Stomach smooth muscle (tissue), 2 donors: ENCODE measurements at regions not wholly inside any gene's neighbourhood (a gene's known extent, or its start where the extent isn't known, plus 50 kb on each side); places are given as distances from the start of the nearest gene placed in this dataset.
"Not testable (repeated sequence)": the region's sequence is repeated elsewhere in the genome, so short reads cannot be mapped to it uniquely, and the experiment has no call there.

ENCODE experiments used
- H3K27ac ChIP-seq: one replicate; pipeline ENCODE4 v1.7.0; 2013; ENCODE audit warnings: mild to moderate bottlenecking, low read length, inconsistent platforms
- H3K27me3 ChIP-seq, 2 donors: one replicate each; pipeline ENCODE4 v1.7.0; 2013; ENCODE audit warnings: low read length in 2 of 2; ENCODE audit not compliant: insufficient read depth in 2 of 2, control insufficient read depth in 1 of 2
- H3K36me3 ChIP-seq, 2 donors: one replicate each; pipeline ENCODE4 v1.7.0; 2013; ENCODE audit warnings: low read length in 2 of 2; ENCODE audit not compliant: control insufficient read depth in 2 of 2, insufficient read depth in 2 of 2
- H3K4me1 ChIP-seq: one replicate; pipeline ENCODE4 v1.7.0; 2013; ENCODE audit warnings: low read length; ENCODE audit not compliant: control insufficient read depth, insufficient read depth
- H3K4me3 ChIP-seq, 2 donors: one replicate each; pipeline ENCODE4 v1.7.0; 2013; ENCODE audit warnings: low read length in 2 of 2
- H3K9ac ChIP-seq, 2 donors: one replicate each; pipeline ENCODE4 v1.7.0; 2013; ENCODE audit warnings: low read length in 2 of 2, mild to moderate bottlenecking in 1 of 2
- H3K9me3 ChIP-seq, 2 donors: one replicate each; pipeline ENCODE4 v1.7.0; 2013; ENCODE audit warnings: low read length in 2 of 2; ENCODE audit not compliant: control insufficient read depth in 2 of 2
- donor health status: healthy.
- donor health status: Pancreatic carcinoma.

DNA sequence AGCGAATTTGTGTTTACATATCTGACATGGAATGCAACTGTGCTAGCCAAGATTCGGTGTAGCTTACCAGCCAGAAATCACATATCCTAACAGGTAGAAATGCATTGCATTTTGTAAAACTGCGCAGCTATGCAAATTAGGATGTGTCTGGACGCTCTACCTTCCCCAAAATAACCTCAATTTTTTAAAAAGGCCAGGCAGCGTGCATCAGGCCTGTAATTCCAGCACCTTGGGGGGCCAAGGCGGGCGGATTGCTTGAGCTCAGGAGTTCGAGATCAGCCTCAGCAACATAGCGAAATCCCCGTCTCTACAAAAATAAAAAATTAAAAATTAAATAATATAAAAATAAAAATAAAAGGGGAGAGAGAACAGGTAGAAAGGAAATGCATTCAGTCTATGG, 305.0 kb downstream of the TYW1 start:
- peak overlapping the region; percentile 87 to 95 for H3K9ac ChIP-seq
- H3K36me3 ChIP-seq, result peaks cover 0 to 4% of the 10 kb centered on the region in 2 donors
- H3K4me1 ChIP-seq, result peaks cover 5% of the 10 kb centered on the region
- peak overlapping the region; percentile 90 to 93 for H3K4me3 ChIP-seq
- H3K9me3 ChIP-seq, result no peaks in the 10 kb centered on the region
- H3K27me3 ChIP-seq, result no peaks in the 10 kb centered on the region
- peak overlapping the region; percentile 85 for H3K27ac ChIP-seq

DNA sequence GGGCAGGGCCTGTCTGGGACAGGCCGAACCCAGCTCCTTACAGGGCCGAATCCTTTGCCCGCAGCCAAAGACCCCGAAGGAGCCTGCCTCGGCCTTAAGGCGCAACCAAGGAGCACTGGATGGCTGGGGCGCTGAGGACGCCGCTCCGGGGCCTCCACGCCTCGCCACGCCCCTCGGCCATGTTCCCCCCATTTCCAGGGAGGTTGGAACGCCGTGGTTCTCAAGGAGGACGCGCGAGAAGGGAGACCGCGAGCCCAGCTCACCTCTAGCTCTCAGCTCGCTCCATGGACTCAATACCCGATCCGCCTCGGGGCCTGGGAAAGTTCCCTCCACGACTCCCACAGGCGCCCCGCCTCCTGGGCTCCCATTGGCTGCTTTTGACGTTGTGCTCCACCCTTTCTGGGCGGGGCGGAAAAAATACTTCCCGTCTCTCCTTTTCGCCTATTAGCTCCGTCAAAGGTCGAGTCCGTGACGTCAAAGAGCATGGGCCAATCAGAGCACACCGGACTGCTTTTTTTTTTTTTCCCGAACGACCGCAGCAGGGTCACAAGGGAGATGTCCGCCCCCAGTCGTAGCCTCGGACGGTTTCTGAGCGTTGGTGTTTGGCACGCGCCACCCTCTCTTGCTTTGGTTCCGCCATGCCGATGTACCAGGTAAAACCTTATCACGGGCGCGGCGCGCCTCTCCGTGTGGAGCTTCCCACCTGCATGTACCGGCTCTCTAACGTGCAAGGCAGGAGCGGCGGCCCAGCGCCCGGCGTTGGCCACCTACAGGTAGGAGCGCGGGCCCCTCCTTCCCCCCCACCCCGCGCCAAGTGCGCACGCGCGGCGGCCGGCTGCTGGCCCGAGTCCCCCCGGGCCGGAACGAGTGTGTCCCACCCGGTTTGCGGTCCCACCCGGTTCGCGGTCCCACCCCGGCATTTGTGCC, 305.7 kb downstream of the TYW1 start:
- peaks cover 5% of the 10 kb centered on the region for H3K4me1 ChIP-seq
- peak overlapping the region; percentile 85 for H3K27ac ChIP-seq
- H3K36me3 ChIP-seq, result peaks cover 0 to 5% of the 10 kb centered on the region in 2 donors
- peak overlapping the region; percentile 90 to 93 for H3K4me3 ChIP-seq
- H3K9ac ChIP-seq, result peak overlapping the region; percentile 87 to 95
- no peaks in the 10 kb centered on the region for H3K9me3 ChIP-seq
- H3K27me3 ChIP-seq, result no peaks in the 10 kb centered on the region

DNA sequence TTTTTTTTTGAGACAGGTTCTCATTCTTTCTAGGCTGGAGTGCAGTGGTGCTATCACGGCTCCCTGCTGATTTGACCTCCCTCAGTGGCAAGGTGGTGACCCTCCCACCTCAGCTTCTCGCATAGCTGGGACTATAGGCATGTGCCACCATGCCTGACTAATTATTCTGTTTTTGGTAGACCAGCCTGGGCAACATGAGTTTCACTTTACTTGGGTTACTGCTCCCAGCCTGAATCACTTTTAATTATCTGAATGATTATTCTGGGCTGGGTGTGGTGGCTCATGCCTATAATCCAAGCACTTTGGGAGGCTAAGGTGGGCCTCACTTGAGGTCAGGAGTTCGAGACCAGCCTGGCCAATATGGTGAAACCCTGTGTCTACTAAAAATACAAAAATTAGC, 308.2 kb downstream of the TYW1 start:
- H3K4me3 ChIP-seq, H3K27me3 ChIP-seq, H3K9ac ChIP-seq, H3K9me3 ChIP-seq, H3K27ac ChIP-seq, H3K4me1 ChIP-seq: not testable (repeated sequence)
- peaks cover 13 to 21% of the 10 kb centered on the region in 2 donors for H3K36me3 ChIP-seq

DNA sequence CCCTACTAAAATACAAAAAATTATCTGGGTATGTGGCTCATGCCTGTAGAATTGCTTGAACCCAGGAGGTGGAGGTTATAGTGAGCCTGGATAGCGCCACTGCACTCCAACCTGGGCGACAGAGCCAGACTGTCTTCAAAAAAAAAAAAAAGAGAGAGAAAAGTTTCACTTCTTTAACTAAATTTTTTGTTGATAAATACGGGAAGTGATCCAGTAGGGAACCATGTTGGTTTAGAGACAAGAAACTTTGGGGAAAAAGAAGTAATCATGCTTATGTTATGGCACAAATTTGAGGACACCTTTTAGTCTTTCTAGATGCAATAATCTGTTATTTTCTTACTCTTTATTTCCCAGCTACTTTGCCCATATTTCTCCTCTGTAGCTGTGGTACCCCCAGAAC, 309.7 kb downstream of the TYW1 start:
- Histone ChIP-seq H3K36me3 (peaks cover 25 to 30% of the 10 kb centered on the region in 2 donors), H3K4me3 (no peak overlapping the region), H3K27me3 (no peaks in the 10 kb centered on the region), H3K4me1 (peaks cover 4% of the 10 kb centered on the region), H3K9me3 (no peaks in the 10 kb centered on the region), H3K9ac (no peak overlapping the region), H3K27ac (no peak overlapping the region)

DNA sequence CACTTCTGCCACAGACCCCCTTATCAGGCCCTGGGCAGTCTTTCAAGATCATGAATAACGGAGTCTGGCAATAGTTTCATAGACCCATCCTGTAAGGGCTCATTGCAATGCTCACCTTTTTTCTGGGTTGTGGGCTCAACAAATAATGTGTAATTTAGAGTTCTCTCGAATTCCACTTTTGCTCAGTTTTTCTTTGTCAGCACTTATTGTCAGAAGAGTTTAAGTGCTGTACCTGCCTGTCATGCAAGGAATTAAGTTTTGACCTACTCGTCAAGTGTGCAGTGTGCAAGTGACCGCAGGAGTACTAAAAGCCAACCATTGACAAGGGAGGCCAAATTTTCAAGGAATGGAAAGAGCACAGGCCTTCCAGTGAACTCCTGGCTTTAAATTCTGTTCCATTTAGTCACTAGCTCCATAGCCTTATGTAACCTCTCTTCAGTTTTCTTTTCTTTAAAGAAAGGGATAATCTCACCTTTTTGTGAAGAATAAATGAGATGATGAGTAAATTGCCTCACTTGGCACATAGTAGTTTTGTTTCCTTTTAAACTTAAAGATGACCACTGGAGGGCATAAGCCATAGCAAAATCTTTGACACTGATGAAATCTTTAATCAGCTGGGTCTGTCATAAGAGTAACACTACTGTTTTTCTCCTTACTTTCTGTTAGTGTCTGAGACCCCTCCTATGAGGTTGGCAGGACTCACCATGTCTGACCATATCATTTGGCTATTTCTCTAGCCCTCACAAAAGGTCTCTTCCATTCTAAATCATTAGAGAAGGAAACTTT, 313.3 kb downstream of the TYW1 start:
- Histone ChIP-seq H3K4me1 (no peaks in the 10 kb centered on the region), H3K9ac (no peak overlapping the region), H3K27me3 (no peaks in the 10 kb centered on the region), H3K27ac (no peak overlapping the region), H3K4me3 (no peak overlapping the region), H3K9me3 (no peaks in the 10 kb centered on the region), H3K36me3 (peaks cover 36 to 37% of the 10 kb centered on the region in 2 donors)

DNA sequence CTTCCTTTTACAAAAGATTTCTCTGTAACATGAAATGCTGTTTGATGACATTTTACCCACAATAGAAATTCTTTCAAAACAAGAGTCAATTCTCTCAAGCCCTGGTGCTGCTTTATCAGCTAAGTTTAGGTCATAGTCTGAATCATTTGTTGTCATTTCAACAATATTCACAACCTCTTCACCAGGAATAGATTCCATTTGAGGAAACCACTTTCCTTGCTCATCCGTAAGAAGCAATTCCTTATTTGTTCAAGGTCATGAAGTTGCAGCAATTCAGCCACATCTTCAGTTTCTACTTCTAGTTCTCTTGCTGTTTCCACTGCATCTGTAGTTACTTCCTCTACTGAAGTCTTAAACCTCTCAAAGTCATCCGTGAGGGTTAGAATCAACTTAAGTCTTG, 315.3 kb downstream of the TYW1 start:
- Histone ChIP-seq H3K9me3 (no peaks in the 10 kb centered on the region), H3K27me3 (no peaks in the 10 kb centered on the region), H3K4me1 (no peaks in the 10 kb centered on the region), H3K4me3 (no peak overlapping the region), H3K27ac (no peak overlapping the region), H3K36me3 (peaks cover 37 to 39% of the 10 kb centered on the region in 2 donors), H3K9ac (no peak overlapping the region)

DNA sequence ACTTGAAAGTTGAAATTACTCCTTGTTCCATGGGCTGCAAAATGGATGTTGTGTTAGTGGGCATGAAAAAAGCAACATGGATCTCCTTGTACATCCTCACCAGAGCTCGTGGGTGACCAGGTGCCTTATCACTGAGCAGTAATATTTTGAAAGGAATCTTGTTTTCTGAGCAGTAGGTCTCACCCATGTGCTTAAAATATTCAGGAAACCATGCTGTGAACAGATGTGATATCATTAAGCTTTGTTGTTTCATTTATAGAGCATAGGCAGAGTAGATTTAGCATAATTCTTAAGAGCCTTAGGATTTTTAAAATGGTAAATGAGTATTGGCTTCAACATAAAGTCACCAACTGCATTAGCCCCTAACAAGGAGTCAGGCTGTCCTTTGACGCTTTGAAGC, 316.6 kb downstream of the TYW1 start:
- no peak overlapping the region for H3K27ac ChIP-seq
- no peaks in the 10 kb centered on the region for H3K4me1 ChIP-seq
- H3K27me3 ChIP-seq, result no peaks in the 10 kb centered on the region
- H3K36me3 ChIP-seq, result peaks cover 39 to 40% of the 10 kb centered on the region in 2 donors
- no peaks in the 10 kb centered on the region for H3K9me3 ChIP-seq
- no peak overlapping the region for H3K9ac ChIP-seq
- no peak overlapping the region for H3K4me3 ChIP-seq

DNA sequence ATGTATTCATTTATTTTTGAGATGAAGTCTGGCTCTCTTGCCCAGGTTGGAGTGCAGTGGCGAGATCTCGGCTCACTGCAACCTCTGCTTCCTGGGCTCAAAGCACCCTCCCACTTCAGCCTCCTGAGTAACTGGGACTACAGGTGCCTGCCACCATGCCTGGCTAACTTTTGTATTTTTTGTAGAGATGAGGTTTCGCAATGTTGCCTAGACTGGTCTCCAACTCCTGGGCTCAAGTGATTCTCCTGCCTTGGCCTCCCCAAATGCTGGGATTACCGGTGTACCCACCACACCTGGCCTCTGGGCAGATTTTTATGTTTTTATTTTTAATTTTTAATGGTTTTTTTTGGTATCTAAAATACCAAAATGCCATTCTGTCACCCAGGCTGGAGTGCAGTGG, 320.3 kb downstream of the TYW1 start:
- H3K36me3 ChIP-seq, result peaks cover 11 to 16% of the 10 kb centered on the region in 2 donors
- H3K9ac ChIP-seq, result not testable (repeated sequence)

DNA sequence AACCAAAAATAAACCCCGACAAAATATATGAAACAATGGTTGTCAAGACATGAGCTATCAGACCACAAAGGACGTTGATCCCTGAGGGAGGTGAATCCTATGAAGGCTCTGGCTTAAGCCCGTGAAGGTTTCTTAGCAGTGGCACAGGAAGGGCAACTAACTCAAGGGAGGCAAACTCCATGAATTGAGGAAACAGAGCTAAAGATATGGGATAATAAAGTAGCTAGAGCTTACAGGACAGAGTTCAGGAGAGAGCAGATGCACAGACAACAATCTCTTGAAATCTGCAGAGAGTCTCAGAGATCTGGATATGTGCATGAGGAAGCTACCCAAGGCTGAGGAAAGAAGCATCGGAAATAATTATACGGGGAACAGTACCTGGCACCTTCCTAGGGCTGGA, 331.6 kb downstream of the TYW1 start:
- not testable (repeated sequence) for H3K9ac ChIP-seq, H3K4me3 ChIP-seq, H3K9me3 ChIP-seq, H3K36me3 ChIP-seq, H3K27me3 ChIP-seq, H3K27ac ChIP-seq, H3K4me1 ChIP-seq

More for the DNA sequence above, 320.3 kb downstream of the TYW1 start:
- H3K4me3 ChIP-seq, H3K27ac ChIP-seq, H3K4me1 ChIP-seq, H3K27me3 ChIP-seq, H3K9me3 ChIP-seq: not testable (repeated sequence)

DNA sequence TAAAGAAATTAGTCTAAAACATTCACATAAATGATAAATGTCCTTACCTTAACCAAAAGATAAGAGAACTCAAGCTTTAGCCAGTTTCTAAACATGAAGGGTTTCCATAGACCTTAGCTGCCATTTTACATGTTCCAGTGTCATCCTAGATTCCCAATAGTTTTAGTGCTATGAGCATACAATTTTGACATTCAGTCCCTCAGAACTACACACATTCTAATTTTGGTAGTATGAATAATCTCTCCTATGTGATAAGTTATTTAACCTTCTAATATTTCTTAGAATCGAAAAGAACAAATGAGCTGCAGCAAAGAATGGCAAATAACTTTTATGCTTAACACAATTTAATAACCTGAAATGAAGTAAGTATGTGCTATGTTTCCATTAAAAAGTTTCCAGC, 338.5 kb downstream of the TYW1 start:
- not testable (repeated sequence) for H3K9ac ChIP-seq, H3K4me3 ChIP-seq

DNA sequence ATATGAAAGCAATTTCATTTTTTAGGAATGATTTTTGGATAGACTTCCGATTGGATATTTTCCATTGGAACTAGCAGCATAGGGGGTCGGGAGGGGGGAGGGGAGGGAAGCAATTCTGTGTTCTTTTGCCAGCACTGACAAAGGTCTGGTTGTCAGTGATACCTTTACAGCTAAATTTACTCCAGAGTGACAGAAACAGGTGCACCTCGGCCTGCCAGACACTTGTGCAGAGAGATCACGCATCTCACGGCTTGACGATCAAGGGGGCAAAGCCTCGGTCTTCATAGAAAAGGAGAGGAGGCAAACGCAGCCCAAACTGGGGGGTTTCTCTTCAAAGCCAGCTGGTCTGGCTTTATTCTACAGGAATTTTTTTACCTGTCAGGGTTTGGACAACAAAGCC, 339.0 kb downstream of the TYW1 start:
- H3K36me3 ChIP-seq, H3K27ac ChIP-seq, H3K27me3 ChIP-seq, H3K9me3 ChIP-seq, H3K4me1 ChIP-seq, H3K9ac ChIP-seq, H3K4me3 ChIP-seq: not testable (repeated sequence)

More for the DNA sequence above, 338.5 kb downstream of the TYW1 start:
- not testable (repeated sequence) for H3K27ac ChIP-seq, H3K36me3 ChIP-seq, H3K27me3 ChIP-seq, H3K9me3 ChIP-seq, H3K4me1 ChIP-seq
